Fibroblast of pulmonary artery (primary cell): ENCODE measurements at regions not wholly inside any gene's neighbourhood (a gene's known extent, or its start where the extent isn't known, plus 50 kb on each side); places are given as distances from the start of the nearest gene placed in this dataset.
A peak's percentile ranks its signal among the peaks of the same experiment; 100 is the strongest.
"Not testable (repeated sequence)": the region's sequence is repeated elsewhere in the genome, so short reads cannot be mapped to it uniquely, and the experiment has no call there.

Source experiments
- DNase-seq: peaks from one replicate; pipeline ENCODE4 v3.0.0-alpha.2; 2010; ENCODE audit warnings: low read depth
- H3K4me3 ChIP-seq: replicated peaks from 2 replicates; pipeline ENCODE4 v1.5.1; 2011; ENCODE audit warnings: low read depth, mild to moderate bottlenecking, control low read depth, low read length, moderate library complexity

DNA sequence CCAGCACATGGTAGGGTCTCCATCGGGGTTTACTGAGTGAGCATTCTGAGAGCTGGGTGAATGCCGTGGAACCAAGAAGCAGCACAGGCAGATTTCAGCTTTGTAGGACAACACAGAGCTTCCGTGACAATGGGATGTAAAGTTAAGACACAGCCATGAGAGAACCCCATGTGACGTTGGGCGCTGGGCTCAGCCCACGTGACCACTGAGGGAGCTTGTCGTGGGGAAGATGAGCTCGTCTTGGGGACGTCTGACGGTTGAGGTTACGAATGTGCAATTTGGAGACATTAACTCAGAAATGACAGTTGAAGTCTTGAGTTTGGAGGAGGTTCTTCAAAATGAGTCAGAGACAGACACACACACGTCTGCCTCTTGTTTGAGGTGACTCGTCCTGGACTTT lies 51.5 kb upstream of the MUC20 start:
- not testable (repeated sequence) for DNase-seq, H3K4me3 ChIP-seq

DNA sequence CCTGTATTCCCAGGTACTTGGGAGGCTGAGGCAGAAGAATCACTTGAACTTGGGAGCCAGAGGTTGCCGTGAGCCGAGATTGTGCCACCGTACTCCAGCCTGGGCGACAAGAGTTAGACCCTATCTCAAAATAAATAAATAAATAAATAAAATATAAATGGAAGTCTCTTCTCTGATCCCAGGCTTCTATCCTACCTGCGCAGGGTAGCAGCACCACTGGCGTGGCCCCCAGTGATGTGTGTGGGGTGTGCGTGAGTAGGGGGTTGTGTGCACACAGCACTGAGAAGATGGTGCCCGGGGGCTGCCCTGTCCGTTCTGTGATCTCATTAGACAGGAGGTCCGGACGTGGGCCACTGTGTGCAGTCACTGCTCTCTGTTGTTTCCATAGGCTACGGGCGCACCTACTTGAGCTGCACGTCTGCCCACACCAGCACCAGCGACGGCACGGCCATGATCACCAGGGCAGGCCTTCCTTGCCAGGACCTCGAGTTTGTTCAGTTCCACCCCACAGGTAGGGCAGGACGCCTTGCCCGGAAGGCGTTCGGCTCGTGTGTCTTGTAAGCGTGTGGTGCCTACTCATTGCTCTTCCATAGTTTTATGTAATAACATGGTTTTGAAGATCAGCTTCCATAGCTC lies 52.5 kb upstream of the MUC20 start:
- DNase-seq, H3K4me3 ChIP-seq: not testable (repeated sequence)

DNA sequence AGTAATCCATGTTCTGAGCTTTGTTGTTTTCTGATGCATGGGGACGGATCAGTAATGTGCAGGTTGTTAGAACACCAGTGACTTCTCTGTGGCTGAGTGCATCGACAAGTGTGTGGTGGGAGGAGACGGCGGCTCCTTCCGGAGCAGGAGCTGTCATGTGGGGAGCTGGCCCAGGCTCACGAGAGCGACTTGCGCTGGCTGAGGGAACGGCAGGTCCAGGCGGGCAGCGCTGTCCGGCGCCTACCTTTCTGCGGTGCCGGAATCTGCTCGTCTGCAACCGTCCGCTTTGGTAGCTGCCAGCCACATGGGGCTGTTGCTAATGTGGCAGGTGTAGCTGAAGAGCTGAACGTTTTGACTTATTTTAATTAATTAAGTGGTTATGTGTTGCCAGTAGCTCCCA lies 55.5 kb upstream of the MUC20 start:
- not testable (repeated sequence) for H3K4me3 ChIP-seq, DNase-seq

DNA sequence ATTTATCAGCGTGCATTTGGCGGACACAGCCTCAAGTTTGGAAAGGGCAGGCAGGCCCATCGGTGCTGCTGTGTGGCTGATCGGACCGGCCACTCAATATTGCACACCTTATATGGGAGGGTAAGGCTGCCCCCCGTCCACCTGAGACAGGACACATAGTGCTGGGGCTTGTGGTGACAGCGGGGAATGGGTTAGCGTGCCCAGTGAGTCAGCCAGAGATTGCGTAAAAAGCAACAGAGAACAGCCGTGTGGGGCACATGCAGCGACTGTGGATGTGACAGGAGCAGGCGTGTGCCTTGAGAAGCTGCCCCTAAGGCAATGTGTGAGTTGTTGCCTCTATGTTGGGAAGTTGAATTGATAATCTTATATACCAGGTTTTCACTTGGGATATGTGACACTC lies 56.6 kb upstream of the MUC20 start:
- DNase-seq, H3K4me3 ChIP-seq: not testable (repeated sequence)

DNA sequence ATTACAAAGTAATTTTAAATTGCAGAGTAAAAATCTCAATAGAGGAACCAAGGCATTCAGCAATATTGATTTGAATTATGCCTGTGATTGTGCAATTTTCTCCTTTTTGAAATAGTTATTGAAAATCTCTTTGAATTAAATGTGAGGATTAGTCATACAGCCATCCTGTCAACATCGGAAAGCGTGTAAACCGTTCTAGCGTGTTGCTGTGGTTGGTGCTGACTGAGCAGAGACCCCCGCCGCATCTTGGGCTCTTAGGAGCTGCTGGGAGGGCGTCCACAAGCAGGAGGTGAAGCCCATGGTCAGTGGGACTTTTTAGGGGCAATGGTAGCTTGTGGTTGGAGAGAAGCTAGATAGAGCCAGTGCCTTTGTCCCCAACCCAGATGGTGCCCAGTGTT lies 61.6 kb upstream of the MUC20 start:
- H3K4me3 ChIP-seq, result peak overlapping the region; percentile 32
- not testable (repeated sequence) for DNase-seq

DNA sequence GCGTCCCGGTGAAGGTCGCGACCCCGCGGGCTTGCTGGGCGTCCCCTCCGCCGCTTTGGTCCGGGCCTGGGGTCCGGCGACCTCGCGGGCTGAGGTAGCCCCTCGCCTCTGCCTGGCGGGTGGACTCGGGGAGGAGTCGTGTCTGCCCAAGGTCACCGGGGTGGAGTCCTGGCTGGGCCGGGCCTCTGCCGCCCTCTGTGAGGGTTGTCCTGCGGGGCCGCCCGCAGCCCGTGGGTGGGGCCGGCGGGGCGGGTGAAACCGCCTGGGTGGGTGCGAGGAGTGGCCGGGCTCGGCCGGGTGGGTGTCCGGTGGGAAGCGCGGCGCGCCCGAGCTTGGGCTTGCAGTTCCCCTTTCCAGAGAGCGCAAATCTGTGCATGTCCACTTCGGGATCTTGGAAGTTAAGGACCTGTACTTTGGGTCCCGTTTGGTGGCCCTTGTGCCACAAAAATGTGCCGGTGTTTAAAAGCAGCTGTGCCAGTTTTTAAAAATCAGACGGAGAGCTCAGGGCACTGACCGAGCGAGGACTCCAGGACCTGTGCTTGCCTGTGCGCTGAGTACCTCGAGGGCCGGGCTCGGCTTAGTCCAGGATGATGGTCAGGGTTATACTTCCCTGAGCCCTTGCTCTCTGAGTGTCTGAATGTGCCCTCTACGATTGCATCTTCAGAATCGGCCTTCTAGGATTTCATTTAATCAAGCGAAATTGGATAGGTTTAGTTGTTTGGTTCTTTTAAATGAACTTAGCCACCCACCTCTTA lies 62.2 kb upstream of the MUC20 start:
- DNase-seq, result not testable (repeated sequence)
- peak overlapping the region; percentile 63 for H3K4me3 ChIP-seq

DNA sequence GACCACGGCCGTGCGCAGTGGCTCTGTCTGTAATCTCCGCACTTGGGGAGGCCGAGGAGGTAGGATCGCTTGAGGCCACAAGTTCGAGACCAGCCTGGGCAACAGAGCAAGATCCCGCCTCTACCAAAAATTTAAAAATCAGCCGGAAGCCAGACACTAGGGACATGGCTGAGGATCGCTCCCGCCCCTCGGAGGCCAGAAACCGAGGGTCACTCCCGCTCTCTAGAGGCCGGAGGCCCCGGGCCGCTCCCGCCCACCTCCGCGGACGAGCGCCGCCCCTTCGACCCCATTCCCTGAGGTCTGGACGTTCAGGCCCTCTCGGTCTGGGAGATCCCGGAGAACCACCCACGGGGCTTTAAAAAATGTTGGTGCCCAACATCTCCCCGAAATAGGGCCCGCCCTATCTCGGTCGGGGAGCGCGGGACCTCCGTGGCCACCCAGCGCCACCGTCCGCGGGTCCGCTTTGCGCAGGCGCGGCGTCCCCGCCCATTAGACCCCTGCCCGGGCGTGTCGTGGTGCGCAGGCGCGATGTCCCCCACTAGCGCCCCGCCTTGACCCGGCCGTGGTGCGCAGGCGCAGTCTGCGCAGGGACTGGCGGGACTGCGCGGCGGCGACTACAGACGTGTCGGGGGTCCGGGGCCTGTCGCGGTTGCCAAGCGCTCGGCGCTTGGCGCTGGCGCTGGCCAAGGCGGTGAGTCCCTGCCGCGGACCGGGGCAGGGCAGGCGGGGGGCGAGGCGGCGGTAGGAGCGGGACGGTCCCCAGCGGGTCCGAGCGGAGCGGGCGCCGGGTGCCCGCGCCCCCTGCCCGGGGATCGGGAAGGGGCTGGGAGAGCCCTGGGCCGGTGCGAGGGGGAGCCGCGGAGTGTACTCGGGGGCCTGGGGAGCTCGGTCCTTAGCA lies 63.1 kb upstream of the MUC20 start:
- peak overlapping the region; percentile 63 for H3K4me3 ChIP-seq

DNA sequence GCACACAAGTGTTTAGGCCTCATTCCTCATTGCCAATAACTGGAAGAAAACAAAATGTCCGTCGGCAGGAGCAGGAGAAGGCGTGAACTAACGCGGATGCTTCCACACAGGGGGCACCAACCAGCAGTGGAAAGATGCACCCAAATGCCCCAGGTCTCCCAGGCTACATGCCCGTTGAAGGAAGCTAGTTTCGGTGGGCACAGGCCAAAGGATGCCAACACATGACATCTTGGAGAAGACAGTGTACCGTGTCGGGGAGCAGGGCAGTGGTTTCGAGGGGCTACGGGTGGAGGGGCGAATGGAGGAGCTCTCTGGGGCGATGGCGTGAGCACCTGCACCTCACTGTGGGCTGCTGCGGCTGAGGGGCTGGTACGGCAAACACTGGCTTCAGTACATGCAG lies 64.7 kb upstream of the MUC20 start:
- DNase-seq, result not testable (repeated sequence)

More for the DNA sequence above, 63.1 kb upstream of the MUC20 start:
- DNase-seq, result peak; percentile 77

DNA sequence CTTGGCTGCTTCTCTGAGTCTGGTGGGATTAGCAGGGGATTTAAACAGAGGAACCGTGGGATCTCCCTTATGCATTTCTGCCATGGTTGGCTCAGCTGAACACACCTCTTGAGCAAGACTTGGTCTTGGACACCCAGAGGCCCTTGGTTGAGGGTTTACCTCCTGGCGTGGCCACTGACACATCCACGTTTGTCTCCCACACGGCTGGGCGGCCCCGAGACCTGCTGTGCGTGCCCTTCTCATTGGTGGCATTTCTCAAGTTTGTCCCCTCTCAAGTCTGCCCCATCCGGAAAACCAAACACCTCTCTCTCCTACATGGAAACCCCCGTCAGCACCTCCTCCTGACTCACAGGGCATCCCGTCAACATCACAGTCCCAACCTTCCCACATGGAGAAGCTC lies 66.0 kb upstream of the MUC20 start:
- not testable (repeated sequence) for DNase-seq, H3K4me3 ChIP-seq

More for the DNA sequence above, 64.7 kb upstream of the MUC20 start:
- H3K4me3 ChIP-seq, result not testable (repeated sequence)

DNA sequence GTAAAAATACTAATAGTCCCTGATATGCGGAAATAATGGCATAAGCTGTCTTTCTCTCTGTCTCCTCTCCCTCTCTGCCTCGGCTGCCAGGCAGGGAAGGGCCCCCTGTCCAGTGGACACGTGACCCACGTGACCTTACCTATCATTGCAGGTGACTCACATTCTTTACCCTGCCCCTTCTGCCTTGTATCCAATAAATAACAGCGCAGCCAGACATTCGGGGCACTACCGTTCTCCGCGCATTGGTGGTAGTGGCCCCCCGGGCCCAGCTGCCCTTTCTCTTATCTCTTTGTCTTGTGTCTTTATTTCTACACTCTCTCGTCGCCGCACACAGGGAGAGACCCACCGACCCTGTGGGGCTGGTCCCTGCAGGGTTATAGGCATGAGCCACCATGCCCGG lies 66.6 kb upstream of the MUC20 start:
- not testable (repeated sequence) for DNase-seq, H3K4me3 ChIP-seq

DNA sequence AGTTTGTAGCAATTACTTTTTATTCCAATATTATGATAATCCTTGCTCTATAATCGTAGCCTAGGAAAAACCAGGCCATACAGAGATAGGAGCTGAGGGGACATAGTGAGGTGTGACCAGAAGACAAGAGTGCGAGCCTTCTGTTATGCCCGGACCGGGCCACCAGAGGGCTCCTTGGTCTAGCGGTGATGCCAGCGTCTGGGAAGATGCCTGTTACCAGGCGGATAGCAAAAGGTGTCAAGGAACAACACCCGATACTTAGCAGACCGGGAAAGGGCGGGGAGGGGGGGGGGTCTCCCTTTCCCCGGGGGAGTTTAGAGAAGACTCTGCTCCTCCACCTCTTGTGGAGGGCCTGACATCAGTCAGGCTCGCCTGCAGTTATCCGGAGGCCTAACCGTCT lies 67.1 kb upstream of the MUC20 start:
- not testable (repeated sequence) for H3K4me3 ChIP-seq
- peak; percentile 56 for DNase-seq

DNA sequence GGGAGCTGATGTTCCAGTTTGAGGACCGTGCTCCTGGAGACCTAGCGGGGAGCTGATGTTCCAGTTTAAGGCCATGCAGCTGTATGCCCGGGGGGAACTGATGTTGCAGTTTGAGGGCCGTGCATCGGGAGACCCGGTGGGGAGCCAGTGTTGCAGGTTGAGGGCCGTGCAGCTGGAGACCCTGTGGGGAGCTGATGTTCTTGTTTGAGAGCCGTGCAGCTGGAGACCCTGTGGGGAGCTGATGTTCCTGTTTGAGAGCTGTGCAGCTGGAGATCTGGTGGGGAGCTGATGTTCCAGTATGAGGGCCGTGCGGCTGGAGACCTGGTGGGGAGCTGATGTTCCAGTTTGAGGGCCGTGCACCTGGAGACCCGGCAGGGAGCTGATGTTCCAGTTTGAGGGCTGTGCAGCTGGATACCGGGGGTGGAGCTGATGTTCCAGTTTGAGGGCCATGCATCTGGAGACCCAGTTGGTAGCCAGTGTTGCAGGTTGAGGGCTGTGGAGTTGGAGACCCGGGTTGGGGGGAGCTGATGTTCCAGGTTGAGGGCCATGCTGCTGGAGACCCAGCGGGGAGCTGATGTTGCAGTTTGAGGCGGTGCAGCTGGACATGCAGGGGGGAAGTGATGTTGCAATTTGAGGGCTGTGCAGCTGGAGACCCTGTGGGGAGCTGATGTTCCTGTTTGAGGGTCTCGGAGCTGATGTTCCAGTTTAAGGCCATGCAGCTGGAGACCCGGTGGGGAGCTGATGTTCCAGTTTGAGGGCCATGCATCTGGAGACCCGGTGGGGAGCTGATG lies 64.4 kb upstream of the APOD start:
- not testable (repeated sequence) for H3K4me3 ChIP-seq, DNase-seq

DNA sequence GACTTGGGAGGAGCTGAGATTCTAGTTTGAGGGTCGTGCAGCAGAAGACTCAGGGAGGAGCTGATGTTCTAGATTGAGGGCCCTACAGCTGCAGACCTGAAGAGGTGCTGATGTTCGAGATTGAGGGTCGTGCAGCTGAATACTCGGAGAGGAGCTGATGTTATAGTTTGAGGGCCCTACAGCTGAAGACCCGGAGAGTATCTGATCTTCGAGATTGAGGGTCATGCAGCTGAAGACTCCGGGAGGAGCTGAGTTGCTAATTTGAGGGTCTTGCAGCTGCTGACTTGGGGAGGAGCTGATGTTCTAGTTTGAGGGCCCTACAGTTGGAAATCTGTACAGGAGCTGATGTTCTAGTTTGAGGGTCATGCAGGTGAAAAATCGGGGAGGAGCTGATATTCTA lies 62.1 kb upstream of the APOD start:
- H3K4me3 ChIP-seq, DNase-seq: not testable (repeated sequence)

DNA sequence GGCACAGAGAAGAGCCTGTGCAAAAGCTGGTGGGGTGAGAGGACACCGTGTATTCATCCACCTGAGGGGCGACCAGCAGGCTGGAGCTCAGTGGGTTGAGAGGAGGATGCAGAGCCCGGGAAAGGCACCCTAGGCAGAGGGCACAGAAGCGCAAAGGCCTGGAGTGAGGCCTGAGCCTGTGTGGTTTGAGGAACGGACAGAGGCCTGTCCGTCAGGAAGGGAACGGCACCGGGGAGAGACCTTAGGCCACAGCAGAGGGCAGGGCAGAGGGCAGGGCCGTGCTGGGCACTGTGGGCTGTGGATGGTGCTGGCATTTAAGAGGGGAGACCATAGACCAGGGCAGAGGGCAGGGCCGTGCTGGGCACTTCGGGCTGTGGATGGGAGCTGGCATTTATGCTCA lies 59.5 kb upstream of the APOD start:
- not testable (repeated sequence) for DNase-seq, H3K4me3 ChIP-seq

DNA sequence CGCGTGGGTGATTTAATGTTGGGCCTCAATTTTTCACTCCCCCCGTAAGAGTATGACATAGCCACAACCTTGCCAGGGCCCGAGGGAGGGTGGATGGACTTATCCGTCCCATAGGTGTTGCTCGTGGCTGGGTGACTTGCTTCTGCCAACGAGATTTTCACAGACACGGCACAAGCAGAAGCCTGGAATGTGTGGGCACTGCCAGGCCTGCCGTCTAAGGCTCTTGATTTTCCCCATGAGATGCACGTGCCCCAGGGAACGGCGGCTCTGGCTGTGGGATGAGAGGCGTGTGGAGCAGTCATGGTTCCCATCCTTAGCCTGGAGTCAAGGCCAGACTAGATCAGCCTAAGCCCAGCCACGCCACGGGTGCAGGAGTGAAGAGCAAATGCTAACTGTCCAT lies 58.6 kb upstream of the APOD start:
- not testable (repeated sequence) for DNase-seq, H3K4me3 ChIP-seq

DNA sequence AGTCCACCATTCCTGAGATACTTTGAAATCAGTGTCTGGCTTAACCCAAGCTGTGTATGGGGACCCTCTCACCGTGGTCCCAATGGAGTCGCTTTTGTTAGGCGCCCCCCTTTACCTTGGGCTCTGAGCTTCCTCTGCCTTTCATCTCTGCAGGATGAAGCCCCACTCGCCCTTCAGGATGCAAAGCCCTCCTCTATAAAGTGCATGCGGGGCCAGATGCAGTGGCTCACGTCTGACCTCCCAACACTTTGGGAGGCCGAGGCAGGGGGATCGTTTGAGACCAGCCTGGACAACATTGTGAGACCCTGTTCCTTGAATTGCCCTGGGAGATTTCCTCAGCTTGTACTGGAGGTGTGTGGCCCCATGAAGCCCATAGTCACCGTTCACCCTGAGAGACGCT lies 54.7 kb upstream of the APOD start:
- not testable (repeated sequence) for H3K4me3 ChIP-seq

DNA sequence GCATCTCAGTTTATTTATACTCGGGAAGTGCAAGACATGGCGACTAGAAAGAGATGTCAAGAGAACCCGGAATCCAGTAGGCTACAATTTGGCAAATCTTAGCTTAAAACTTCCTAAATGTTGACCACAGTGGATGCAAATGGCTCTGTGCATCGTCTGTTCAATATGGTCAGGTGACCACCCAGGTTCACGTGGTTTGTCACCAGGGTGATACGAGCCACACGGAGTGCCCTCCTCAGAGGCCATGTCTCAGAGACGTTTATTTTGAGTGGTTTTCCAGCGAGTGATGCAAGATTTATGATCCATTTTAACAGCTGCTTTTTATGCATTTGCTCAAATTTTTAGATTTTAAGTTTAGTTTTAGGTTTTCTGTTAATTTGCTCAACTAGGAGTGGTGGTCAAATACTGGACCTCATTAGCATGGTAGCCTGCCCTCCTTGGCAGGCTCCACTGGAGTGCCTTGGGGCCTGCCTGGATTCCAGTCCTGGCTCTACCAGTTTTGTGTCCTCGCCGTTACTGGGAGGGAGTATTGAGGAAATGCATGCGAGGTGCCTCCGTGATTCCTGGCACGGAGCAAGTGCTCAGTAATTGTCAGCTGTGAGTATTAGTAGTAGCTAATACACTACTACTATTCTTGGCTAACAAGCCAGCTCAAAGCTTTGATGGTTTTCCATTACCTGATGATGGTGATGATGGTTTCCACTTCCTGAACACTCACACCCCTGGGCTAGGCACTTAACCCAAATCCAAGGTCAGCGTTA lies 53.9 kb upstream of the APOD start:
- DNase-seq, H3K4me3 ChIP-seq: not testable (repeated sequence)

More for the DNA sequence above, 54.7 kb upstream of the APOD start:
- not testable (repeated sequence) for DNase-seq

DNA sequence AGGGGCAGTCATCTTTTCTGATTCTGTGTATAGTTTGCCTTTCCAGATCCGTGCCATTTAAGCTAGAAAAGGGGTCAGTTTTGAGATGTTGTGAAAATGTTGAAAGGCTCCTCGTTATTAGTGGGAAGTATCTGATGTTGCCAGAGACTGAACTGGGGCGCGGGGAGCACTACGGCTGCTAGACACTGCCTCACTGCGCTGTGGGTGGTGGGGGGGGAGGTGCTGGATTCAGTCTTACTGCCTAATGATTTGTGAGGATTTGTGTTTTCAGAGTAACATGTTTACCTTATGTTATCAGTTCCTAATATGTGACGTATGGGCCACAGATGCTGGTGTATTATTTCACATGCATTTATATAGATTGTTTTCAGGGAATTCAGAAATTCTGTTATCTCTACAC lies 53.3 kb upstream of the APOD start:
- not testable (repeated sequence) for H3K4me3 ChIP-seq, DNase-seq
